ENCODE measurements at regions not wholly inside any gene's neighbourhood (a gene's known extent, or its start where the extent isn't known, plus 50 kb on each side); places are given as distances from the start of the nearest gene placed in this dataset.
"Not testable (repeated sequence)": the region's sequence is repeated elsewhere in the genome, so short reads cannot be mapped to it uniquely, and the experiment has no call there.

DNA sequence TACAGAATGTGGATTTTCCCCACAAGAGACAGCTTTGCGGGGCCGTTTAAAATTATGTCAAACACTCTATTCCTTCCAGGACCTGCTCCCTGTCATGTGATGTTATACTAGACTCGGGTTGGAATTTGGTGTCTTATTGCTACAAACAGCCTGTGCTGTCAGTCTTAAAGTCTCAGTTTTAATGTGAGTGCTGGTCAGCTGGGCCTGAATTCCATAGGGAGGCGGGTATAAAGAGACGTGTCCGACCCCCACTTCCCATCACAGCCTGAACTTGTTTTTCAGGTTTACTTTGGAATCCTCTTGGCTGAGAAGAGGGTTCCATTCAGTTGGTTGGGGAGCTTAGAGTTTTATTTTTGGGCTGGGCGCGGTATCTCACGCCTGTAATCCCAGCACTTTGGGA is 146.5 kb upstream of the ZNF469 start:
- H3K9me3 Mint-ChIP-seq; CTCF ChIA-PET; intact Hi-C loops (cut with micrococcal nuclease): not testable (repeated sequence)

GRCh38 chr16:88237314-88237713 is 145.4 kb upstream of the ZNF469 start:
- ATAC-seq; H3K4me1 Mint-ChIP-seq (ENCODE audit: low read depth); H3K36me3 Mint-ChIP-seq (ENCODE audit: low read depth); CTCF ChIA-PET; DNase-seq; POLR2A ChIA-PET; H3K4me3 Mint-ChIP-seq; H3K9me3 Mint-ChIP-seq; H3K27ac Mint-ChIP-seq; intact Hi-C loops (cut with micrococcal nuclease): not testable (repeated sequence)
- peaks cover 11% of the 10 kb centered on the region for H3K27me3 Mint-ChIP-seq

More for the DNA sequence above, 146.5 kb upstream of the ZNF469 start:
- H3K27ac Mint-ChIP-seq; DNase-seq; H3K4me1 Mint-ChIP-seq (ENCODE audit: low read depth); H3K36me3 Mint-ChIP-seq (ENCODE audit: low read depth); POLR2A ChIA-PET; H3K4me3 Mint-ChIP-seq; ATAC-seq: not testable (repeated sequence)
- H3K27me3 Mint-ChIP-seq: peaks cover 11% of the 10 kb centered on the region

- H3K36me3 Mint-ChIP-seq (ENCODE audit: low read depth); ATAC-seq; H3K4me1 Mint-ChIP-seq (ENCODE audit: low read depth); POLR2A ChIA-PET; intact Hi-C loops (cut with micrococcal nuclease); H3K9me3 Mint-ChIP-seq; DNase-seq; H3K27ac Mint-ChIP-seq; CTCF ChIA-PET; H3K4me3 Mint-ChIP-seq: not testable (repeated sequence)
- peaks cover 11% of the 10 kb centered on the region for H3K27me3 Mint-ChIP-seq
These were observed 144.9 kb upstream of the ZNF469 start for GRCh38 chr16:88237761-88238415.

GRCh38 chr16:88238732-88239274 is 144.0 kb upstream of the ZNF469 start:
- POLR2A ChIA-PET; H3K4me1 Mint-ChIP-seq (ENCODE audit: low read depth); CTCF ChIA-PET; intact Hi-C loops (cut with micrococcal nuclease); H3K27ac Mint-ChIP-seq; H3K36me3 Mint-ChIP-seq (ENCODE audit: low read depth); H3K9me3 Mint-ChIP-seq; H3K4me3 Mint-ChIP-seq: not testable (repeated sequence)
- ATAC-seq (peak; percentile 96), DNase-seq (peak; percentile 68)
- peaks cover 11% of the 10 kb centered on the region for H3K27me3 Mint-ChIP-seq

- H3K36me3 Mint-ChIP-seq (ENCODE audit: low read depth); POLR2A ChIA-PET; CTCF ChIA-PET; intact Hi-C loops (cut with micrococcal nuclease); DNase-seq; H3K4me1 Mint-ChIP-seq (ENCODE audit: low read depth); H3K9me3 Mint-ChIP-seq; H3K4me3 Mint-ChIP-seq; H3K27ac Mint-ChIP-seq; ATAC-seq: not testable (repeated sequence)
- H3K27me3 Mint-ChIP-seq: peaks cover 11% of the 10 kb centered on the region
These were observed 142.6 kb upstream of the ZNF469 start for GRCh38 chr16:88240118-88240517.

DNA sequence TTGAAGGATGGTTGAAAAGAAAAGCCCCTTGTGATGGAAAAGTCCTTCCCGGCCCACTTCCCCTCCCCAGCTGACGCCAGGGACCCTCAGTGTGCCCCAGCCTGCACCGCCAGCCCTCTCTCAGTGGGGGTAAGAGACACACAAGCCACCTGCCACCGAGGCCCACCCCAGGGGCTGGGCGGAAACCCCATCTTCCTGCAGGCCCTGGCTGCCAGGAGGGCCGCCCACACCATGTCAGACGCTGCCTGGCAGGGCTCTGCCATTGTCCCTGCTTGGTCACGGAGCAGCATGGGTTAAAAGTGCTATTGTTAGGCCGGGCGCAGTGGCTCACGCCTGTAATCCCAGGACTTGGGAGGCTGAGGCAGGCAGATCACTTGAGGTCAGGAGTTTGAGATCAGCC is 142.0 kb upstream of the ZNF469 start:
- not testable (repeated sequence) for H3K27ac Mint-ChIP-seq

GRCh38 chr16:88241404-88242311 is 141.1 kb upstream of the ZNF469 start:
- CTCF ChIA-PET; ATAC-seq; H3K36me3 Mint-ChIP-seq (ENCODE audit: low read depth); H3K4me3 Mint-ChIP-seq; H3K27ac Mint-ChIP-seq; DNase-seq; POLR2A ChIA-PET; H3K9me3 Mint-ChIP-seq; H3K27me3 Mint-ChIP-seq; intact Hi-C loops (cut with micrococcal nuclease); H3K4me1 Mint-ChIP-seq (ENCODE audit: low read depth): not testable (repeated sequence)

More for the DNA sequence above, 142.0 kb upstream of the ZNF469 start:
- H3K36me3 Mint-ChIP-seq (ENCODE audit: low read depth); H3K27me3 Mint-ChIP-seq; DNase-seq; H3K9me3 Mint-ChIP-seq; ATAC-seq; H3K4me3 Mint-ChIP-seq; POLR2A ChIA-PET; H3K4me1 Mint-ChIP-seq (ENCODE audit: low read depth); intact Hi-C loops (cut with micrococcal nuclease); CTCF ChIA-PET: not testable (repeated sequence)

- DNase-seq; H3K4me1 Mint-ChIP-seq (ENCODE audit: low read depth); H3K4me3 Mint-ChIP-seq; H3K27ac Mint-ChIP-seq; ATAC-seq; POLR2A ChIA-PET; CTCF ChIA-PET; intact Hi-C loops (cut with micrococcal nuclease); H3K27me3 Mint-ChIP-seq; H3K36me3 Mint-ChIP-seq (ENCODE audit: low read depth); H3K9me3 Mint-ChIP-seq: not testable (repeated sequence)
These were observed 140.2 kb upstream of the ZNF469 start for GRCh38 chr16:88242312-88243295.

GRCh38 chr16:88243921-88244320 is 138.8 kb upstream of the ZNF469 start:
- H3K4me3 Mint-ChIP-seq; H3K27me3 Mint-ChIP-seq; POLR2A ChIA-PET; H3K9me3 Mint-ChIP-seq; ATAC-seq; H3K4me1 Mint-ChIP-seq (ENCODE audit: low read depth); DNase-seq; H3K27ac Mint-ChIP-seq; intact Hi-C loops (cut with micrococcal nuclease); CTCF ChIA-PET; H3K36me3 Mint-ChIP-seq (ENCODE audit: low read depth): not testable (repeated sequence)

DNA sequence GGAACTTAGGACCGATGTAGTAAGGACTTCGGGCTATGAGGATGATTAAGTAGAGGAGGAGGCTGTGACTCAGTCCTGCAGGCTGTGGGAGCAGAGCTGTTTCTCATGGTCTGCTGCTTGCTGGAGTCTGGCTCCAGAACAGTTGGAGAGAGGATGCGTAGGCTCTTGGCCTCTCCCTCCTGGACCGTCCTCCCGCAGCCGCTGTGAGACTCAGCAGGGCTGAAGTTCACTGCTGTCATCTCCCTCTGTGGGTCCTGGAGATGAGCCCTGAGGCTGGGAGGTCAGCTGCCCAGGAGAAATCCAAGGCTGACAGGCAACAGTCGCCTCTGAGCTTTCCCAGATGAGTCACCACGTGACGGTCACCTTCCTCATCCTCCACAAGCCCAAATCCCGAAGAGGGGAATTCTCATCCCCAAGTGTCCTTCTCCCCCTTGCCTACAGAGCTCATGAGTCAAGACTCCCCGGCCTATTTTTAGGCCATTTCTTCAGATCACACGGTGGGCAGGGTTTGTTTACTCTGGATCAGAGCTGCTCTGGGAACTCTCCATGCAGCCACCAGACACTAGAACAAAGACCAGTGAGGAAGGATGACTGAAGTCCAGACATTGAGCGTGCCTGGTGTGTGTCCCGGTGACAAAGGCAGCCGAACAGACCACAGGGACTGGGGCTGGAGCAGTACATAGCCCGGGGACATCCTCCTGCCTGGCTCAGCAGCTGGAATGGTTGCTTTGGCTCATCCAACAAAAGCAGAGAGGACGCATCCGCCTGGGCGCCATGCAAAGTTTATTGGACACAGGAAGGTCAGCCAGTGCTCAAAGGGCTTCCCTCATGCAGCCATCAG is 137.3 kb upstream of the ZNF469 start:
- POLR2A ChIA-PET; DNase-seq; H3K4me3 Mint-ChIP-seq; H3K9me3 Mint-ChIP-seq; intact Hi-C loops (cut with micrococcal nuclease); H3K27ac Mint-ChIP-seq; CTCF ChIA-PET; ATAC-seq; H3K36me3 Mint-ChIP-seq (ENCODE audit: low read depth); H3K4me1 Mint-ChIP-seq (ENCODE audit: low read depth); H3K27me3 Mint-ChIP-seq: not testable (repeated sequence)

Data from activated CD8-positive, alpha-beta T cell treated with anti-CD3 and anti-CD28 coated beads for 36 hours (primary cell).